ENCODE measurements at regions not wholly inside any gene's neighbourhood (a gene's known extent, or its start where the extent isn't known, plus 50 kb on each side); places are given as distances from the start of the nearest gene placed in this dataset.

- Histone ChIP-seq H3K27me3 (replicated peaks) (no peaks in the 10 kb centered on the region), H3K36me3 (replicated peaks) (no peaks in the 10 kb centered on the region), H3K4me3 (ENCODE audit: low read depth, low read length) (no peak overlapping the region), H3K27ac (no peak overlapping the region)
- DNase-seq = no peak
- no peak for TF ChIP-seq CTCF (IDR thresholded peaks at IDR 0.05; ENCODE audit: low read depth, low read length, missing control alignments)
- in situ Hi-C loops (cut with HindIII; ENCODE audit: low pct_ligation_motif_present, low sequenced_read_pairs) = no loop called here
Measured at GRCh38 chr5:124365361-124365801, 381.1 kb downstream of the ZNF608 start.

GRCh38 chr5:124355928-124356327, 390.5 kb downstream of the ZNF608 start:
- in situ Hi-C loops (cut with HindIII; ENCODE audit: low pct_ligation_motif_present, low sequenced_read_pairs) = no loop called here
- H3K4me3 ChIP-seq (ENCODE audit: low read depth, low read length) = no peak overlapping the region
- no peaks in the 10 kb centered on the region for H3K36me3 ChIP-seq (replicated peaks)
- no peaks in the 10 kb centered on the region for H3K27me3 ChIP-seq (replicated peaks)
- no peak overlapping the region for H3K27ac ChIP-seq
- TF ChIP-seq CTCF (IDR thresholded peaks at IDR 0.05; ENCODE audit: low read depth, low read length, missing control alignments) = no peak
- DNase-seq = no peak

GRCh38 chr5:124353016-124353415, 393.4 kb downstream of the ZNF608 start:
- TF ChIP-seq CTCF (IDR thresholded peaks at IDR 0.05; ENCODE audit: low read depth, low read length, missing control alignments) = no peak
- Histone ChIP-seq H3K27me3 (replicated peaks) (no peaks in the 10 kb centered on the region), H3K36me3 (replicated peaks) (no peaks in the 10 kb centered on the region), H3K27ac (no peak overlapping the region), H3K4me3 (ENCODE audit: low read depth, low read length) (no peak overlapping the region)
- in situ Hi-C loops (cut with HindIII; ENCODE audit: low pct_ligation_motif_present, low sequenced_read_pairs) = no loop called here
- DNase-seq = no peak

GRCh38 chr5:124352312-124352711, 394.1 kb downstream of the ZNF608 start:
- Histone ChIP-seq H3K4me3 (ENCODE audit: low read depth, low read length) (no peak overlapping the region), H3K36me3 (replicated peaks) (no peaks in the 10 kb centered on the region), H3K27ac (no peak overlapping the region), H3K27me3 (replicated peaks) (no peaks in the 10 kb centered on the region)
- in situ Hi-C loops (cut with HindIII; ENCODE audit: low pct_ligation_motif_present, low sequenced_read_pairs) = no loop called here
- TF ChIP-seq CTCF (IDR thresholded peaks at IDR 0.05; ENCODE audit: low read depth, low read length, missing control alignments) = no peak
- no peak for DNase-seq

- H3K27me3 ChIP-seq (replicated peaks) = no peaks in the 10 kb centered on the region
- H3K4me3 ChIP-seq (ENCODE audit: low read depth, low read length) = no peak overlapping the region
- H3K27ac ChIP-seq = no peak overlapping the region
- no peak for DNase-seq
- no peaks in the 10 kb centered on the region for H3K36me3 ChIP-seq (replicated peaks)
- no peak for TF ChIP-seq CTCF (IDR thresholded peaks at IDR 0.05; ENCODE audit: low read depth, low read length, missing control alignments)
- in situ Hi-C loops (cut with HindIII; ENCODE audit: low pct_ligation_motif_present, low sequenced_read_pairs) = no loop called here
Measured at GRCh38 chr5:124349931-124350330, 396.5 kb downstream of the ZNF608 start.

GRCh38 chr5:124343451-124343867, 403.0 kb downstream of the ZNF608 start:
- H3K36me3 ChIP-seq (replicated peaks) = no peaks in the 10 kb centered on the region
- in situ Hi-C loops (cut with HindIII; ENCODE audit: low pct_ligation_motif_present, low sequenced_read_pairs) = no loop called here

More at GRCh38 chr5:124343451-124343867, 403.0 kb downstream of the ZNF608 start:
- Histone ChIP-seq H3K4me3 (ENCODE audit: low read depth, low read length) (no peak overlapping the region), H3K27me3 (replicated peaks) (no peaks in the 10 kb centered on the region), H3K27ac (peak overlapping the region; percentile 57)
- no peak for TF ChIP-seq CTCF (IDR thresholded peaks at IDR 0.05; ENCODE audit: low read depth, low read length, missing control alignments)
- DNase-seq = peak; percentile 94
